ENCODE measurements at regions not wholly inside any gene's neighbourhood (a gene's known extent, or its start where the extent isn't known, plus 50 kb on each side); places are given as distances from the start of the nearest gene placed in this dataset.
"Not testable (repeated sequence)": the region's sequence is repeated elsewhere in the genome, so short reads cannot be mapped to it uniquely, and the experiment has no call there.

- TF ChIP-seq POLR2AphosphoS5 (IDR thresholded peaks at IDR 0.05; ENCODE audit: low read depth, low read length); TAF1 (IDR thresholded peaks at IDR 0.05; ENCODE audit: borderline replicate concordance, low read depth, low read length): not testable (repeated sequence)
These were observed 815.3 kb upstream of the SLITRK1 start for GRCh38 chr13:84697591-84697990.
